Neutrophil (primary cell): ENCODE measurements at regions not wholly inside any gene's neighbourhood (a gene's known extent, or its start where the extent isn't known, plus 50 kb on each side); places are given as distances from the start of the nearest gene placed in this dataset.

Experiments
- H3K27ac ChIP-seq: fragments of 200-600 bp; sonication (generic); 2 replicates; pipeline ENCODE4 v1.5.1; 2016; ENCODE audit warnings: mild to moderate bottlenecking, moderate library complexity
- H3K27me3 ChIP-seq: fragments of 200-600 bp; sonication (generic); 2 replicates; pipeline ENCODE4 v1.6.0; 2016; ENCODE audit warnings: mild to moderate bottlenecking
- H3K36me3 ChIP-seq: fragments of 200-600 bp; sonication (generic); 2 replicates; pipeline ENCODE4 v1.5.1; 2017
- H3K4me1 ChIP-seq, 2 experiments: fragments of 200-600 bp in 1 of 2; sonication (generic) in 1 of 2; 1 replicate in 1 of 2; 2 replicates in 1 of 2; pipeline versions ENCODE4 v1.5.1 to v1.6.1; 2013 to 2016; ENCODE audit warnings: low read depth in 1 of 2, low read length in 1 of 2, mild to moderate bottlenecking in 1 of 2, moderate library complexity in 1 of 2; ENCODE audit not compliant: control insufficient read depth in 1 of 2, insufficient read depth in 1 of 2
- H3K4me3 ChIP-seq, 2 experiments: fragments of 200-600 bp in 1 of 2; sonication (generic) in 1 of 2; 1 replicate in 1 of 2; 2 replicates in 1 of 2; pipeline ENCODE4 v1.5.1; 2013 to 2016; ENCODE audit warnings: low read depth in 1 of 2, low read length in 1 of 2, mild to moderate bottlenecking in 1 of 2, moderate library complexity in 1 of 2
- H3K9me3 ChIP-seq: fragments of 200-600 bp; sonication (generic); 2 replicates; pipeline ENCODE4 v1.5.1; 2016
- TF ChIP-seq, protein P1 (sequence below): fragments of 200-600 bp; sonication (generic); IDR thresholded peaks from 2 replicates; pipeline ENCODE4 v1.5.1; 2016; ENCODE audit warnings: antibody characterized with exemption

DNA sequence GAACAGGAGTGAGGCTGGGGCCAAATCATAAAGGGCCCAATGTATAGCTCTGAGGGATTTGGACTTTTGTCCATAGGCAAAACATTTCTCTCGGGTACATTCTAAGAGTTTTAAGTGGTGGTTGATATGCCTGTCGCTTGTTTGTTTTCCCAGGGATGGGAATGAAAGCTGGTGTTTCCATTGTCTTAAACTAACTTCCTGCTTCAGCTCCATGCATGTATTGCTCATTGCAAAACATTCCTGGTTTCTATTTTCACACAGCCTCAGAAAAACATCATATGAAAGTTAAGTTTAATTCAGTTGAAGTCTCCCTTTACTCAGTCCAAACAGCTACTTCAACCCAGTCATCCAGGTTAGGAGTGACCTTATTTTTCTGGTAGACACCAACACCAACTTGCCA, 235.0 kb downstream of the ACTL7B start:
- Histone ChIP-seq H3K27me3 (no peaks in the 10 kb centered on the region), H3K4me1 (peaks cover 28 to 43% of the 10 kb centered on the region in 2 experiments), H3K27ac (no peak overlapping the region), H3K4me3 (no peak overlapping the region), H3K36me3 (no peaks in the 10 kb centered on the region), H3K9me3 (no peaks in the 10 kb centered on the region)
- TF ChIP-seq, protein P1, sequence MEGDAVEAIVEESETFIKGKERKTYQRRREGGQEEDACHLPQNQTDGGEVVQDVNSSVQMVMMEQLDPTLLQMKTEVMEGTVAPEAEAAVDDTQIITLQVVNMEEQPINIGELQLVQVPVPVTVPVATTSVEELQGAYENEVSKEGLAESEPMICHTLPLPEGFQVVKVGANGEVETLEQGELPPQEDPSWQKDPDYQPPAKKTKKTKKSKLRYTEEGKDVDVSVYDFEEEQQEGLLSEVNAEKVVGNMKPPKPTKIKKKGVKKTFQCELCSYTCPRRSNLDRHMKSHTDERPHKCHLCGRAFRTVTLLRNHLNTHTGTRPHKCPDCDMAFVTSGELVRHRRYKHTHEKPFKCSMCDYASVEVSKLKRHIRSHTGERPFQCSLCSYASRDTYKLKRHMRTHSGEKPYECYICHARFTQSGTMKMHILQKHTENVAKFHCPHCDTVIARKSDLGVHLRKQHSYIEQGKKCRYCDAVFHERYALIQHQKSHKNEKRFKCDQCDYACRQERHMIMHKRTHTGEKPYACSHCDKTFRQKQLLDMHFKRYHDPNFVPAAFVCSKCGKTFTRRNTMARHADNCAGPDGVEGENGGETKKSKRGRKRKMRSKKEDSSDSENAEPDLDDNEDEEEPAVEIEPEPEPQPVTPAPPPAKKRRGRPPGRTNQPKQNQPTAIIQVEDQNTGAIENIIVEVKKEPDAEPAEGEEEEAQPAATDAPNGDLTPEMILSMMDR, result no peak

DNA sequence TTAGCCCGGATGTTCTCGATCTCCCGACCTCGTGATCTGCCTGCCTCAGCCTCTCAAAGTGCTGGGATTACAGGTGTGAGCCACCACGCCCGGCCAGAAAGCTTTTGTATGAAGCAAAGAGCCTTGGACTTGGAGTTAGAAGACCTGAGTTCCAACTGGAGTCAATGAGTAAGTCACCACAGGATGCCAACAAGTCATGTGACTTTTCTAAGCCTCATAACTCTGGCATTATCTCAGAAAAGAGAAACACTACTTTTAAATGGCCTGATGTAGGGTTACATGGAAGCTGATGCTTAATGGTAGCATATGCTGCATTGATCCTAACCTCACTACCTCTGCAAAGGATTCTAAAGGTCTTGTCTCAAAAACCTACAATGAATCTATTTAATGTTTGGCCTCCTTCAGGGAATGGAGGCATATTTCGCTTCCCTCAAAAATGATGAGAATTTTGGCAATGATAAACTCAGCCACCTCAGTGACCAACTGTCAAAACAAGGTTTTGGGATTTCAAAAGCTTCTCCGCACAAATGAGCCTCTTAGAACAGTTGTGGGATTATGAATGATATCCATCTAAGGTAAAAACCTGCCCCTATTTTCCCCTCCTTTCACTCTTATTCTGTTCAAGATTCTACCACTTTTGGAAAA, 236.8 kb downstream of the ACTL7B start:
- Histone ChIP-seq H3K27ac (no peak overlapping the region), H3K4me3 (no peak overlapping the region), H3K36me3 (no peaks in the 10 kb centered on the region), H3K4me1 (peaks cover 26 to 45% of the 10 kb centered on the region in 2 experiments), H3K27me3 (no peaks in the 10 kb centered on the region), H3K9me3 (no peaks in the 10 kb centered on the region)
- TF ChIP-seq, protein P1, result no peak

DNA sequence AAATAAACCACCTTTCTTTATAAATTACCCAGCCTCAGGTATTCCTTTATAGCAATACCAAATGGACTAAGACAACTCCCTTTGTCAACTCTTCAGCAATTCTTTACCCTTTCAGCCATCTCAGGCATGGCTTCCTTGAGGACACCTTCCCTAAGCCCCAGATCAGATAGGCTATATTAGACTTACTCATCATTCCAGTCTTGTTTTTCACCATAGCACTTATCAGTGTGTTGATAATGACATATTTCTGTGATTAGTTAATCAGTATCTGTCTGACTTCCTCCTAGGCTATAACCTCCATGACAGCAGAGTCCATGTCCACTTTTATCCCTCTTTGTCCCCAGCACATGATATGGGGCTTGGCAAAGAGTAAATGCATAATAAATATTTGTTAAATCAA, 238.1 kb downstream of the ACTL7B start:
- H3K27ac ChIP-seq, result no peak overlapping the region

DNA sequence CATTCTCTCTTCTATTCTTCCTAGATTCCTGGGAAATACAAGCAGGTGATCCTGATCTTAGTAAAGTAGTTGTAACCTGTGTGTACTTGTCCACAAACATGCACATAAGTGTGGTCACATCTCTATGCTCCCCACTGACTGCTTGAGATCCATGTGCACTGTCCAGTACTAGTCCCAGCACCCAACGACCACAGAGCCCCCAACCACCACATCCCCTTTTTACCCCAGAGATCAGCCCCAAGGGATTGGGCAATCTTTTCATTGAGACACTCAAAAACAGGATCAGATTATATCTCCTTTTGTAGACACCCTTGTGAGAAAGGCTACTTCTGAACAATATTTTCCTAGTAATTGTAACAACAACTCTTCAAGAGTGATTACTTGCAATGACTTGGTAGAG, 240.6 kb downstream of the ACTL7B start:
- TF ChIP-seq, protein P1, result no peak
- Histone ChIP-seq H3K9me3 (no peaks in the 10 kb centered on the region), H3K27ac (no peak overlapping the region), H3K36me3 (no peaks in the 10 kb centered on the region), H3K4me1 (peaks cover 7 to 10% of the 10 kb centered on the region in 2 experiments), H3K4me3 (no peak overlapping the region), H3K27me3 (no peaks in the 10 kb centered on the region)

More for the DNA sequence above, 238.1 kb downstream of the ACTL7B start:
- H3K36me3 ChIP-seq, result no peaks in the 10 kb centered on the region
- TF ChIP-seq, protein P1, result no peak
- no peaks in the 10 kb centered on the region for H3K9me3 ChIP-seq
- peaks cover 19 to 33% of the 10 kb centered on the region in 2 experiments for H3K4me1 ChIP-seq
- H3K27me3 ChIP-seq, result no peaks in the 10 kb centered on the region
- no peak overlapping the region for H3K4me3 ChIP-seq

DNA sequence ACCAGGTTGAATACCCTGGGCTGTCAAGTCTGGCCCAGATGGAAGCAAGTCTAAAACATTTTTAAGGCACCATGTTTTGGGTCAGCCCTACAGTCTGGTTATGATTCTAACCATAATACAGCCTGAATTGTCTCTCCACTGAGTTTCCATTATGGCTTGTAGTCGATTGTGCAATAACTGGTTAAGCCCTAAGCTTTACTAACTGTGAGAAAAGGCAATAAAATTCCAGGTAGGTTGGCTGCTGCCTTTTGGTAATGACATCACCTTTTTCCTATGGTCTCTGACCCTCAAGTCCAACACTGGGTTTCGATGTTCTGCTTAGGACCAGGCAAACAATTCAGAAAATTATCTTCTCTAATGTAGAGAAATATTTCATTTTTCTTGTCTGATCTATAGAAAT, 243.3 kb downstream of the ACTL7B start:
- Histone ChIP-seq H3K27ac (no peak overlapping the region), H3K27me3 (no peaks in the 10 kb centered on the region), H3K4me3 (no peak overlapping the region), H3K4me1 (peaks cover 7 to 10% of the 10 kb centered on the region in 2 experiments), H3K9me3 (no peaks in the 10 kb centered on the region), H3K36me3 (no peaks in the 10 kb centered on the region)
- TF ChIP-seq, protein P1, result no peak
